CD4-positive, alpha-beta T cell treated with Interleukin-4 for 4 hours (primary cell): ENCODE measurements at regions not wholly inside any gene's neighbourhood (a gene's known extent, or its start where the extent isn't known, plus 50 kb on each side); places are given as distances from the start of the nearest gene placed in this dataset.
"Not testable (repeated sequence)": the region's sequence is repeated elsewhere in the genome, so short reads cannot be mapped to it uniquely, and the experiment has no call there.

Experiments used
- DNase-seq: peaks from one replicate; pipeline ENCODE4 v3.0.0-alpha.2; 2020

GRCh38 chr12:76292891-76293290, 55.3 kb downstream of the BBS10 start:
- not testable (repeated sequence) for DNase-seq

GRCh38 chr12:76292305-76292704, 55.9 kb downstream of the BBS10 start:
- DNase-seq: not testable (repeated sequence)

GRCh38 chr12:76290963-76291859, 57.0 kb downstream of the BBS10 start:
- no peak for DNase-seq

GRCh38 chr12:76288218-76288617, 60.0 kb downstream of the BBS10 start:
- DNase-seq: no peak

- no peak for DNase-seq
These were observed 63.1 kb downstream of the BBS10 start for GRCh38 chr12:76284816-76285750.

GRCh38 chr12:76282744-76283143, 65.5 kb downstream of the BBS10 start:
- no peak for DNase-seq

GRCh38 chr12:76277480-76277879, 70.7 kb downstream of the BBS10 start:
- no peak for DNase-seq

- no peak for DNase-seq
These were observed 71.6 kb downstream of the BBS10 start for GRCh38 chr12:76276499-76277151.

- DNase-seq: no peak
These were observed 72.6 kb downstream of the BBS10 start for GRCh38 chr12:76275511-76276093.

GRCh38 chr12:76274420-76275083, 73.7 kb downstream of the BBS10 start:
- no peak for DNase-seq

GRCh38 chr12:76272287-76272686, 75.9 kb downstream of the BBS10 start:
- DNase-seq: no peak

GRCh38 chr12:76270657-76271358, 77.4 kb downstream of the BBS10 start:
- DNase-seq: no peak

- no peak for DNase-seq
These were observed 79.9 kb downstream of the BBS10 start for GRCh38 chr12:76268267-76268666.

- DNase-seq: no peak
These were observed 81.4 kb downstream of the BBS10 start for GRCh38 chr12:76266797-76267196.

- no peak for DNase-seq
These were observed 82.6 kb downstream of the BBS10 start for GRCh38 chr12:76265424-76266180.

- no peak for DNase-seq
These were observed 83.6 kb downstream of the BBS10 start for GRCh38 chr12:76264611-76265012.

- DNase-seq: no peak
These were observed 84.5 kb downstream of the BBS10 start for GRCh38 chr12:76263696-76264095.

- DNase-seq: no peak
These were observed 87.8 kb downstream of the BBS10 start for GRCh38 chr12:76260390-76260748.

- DNase-seq: no peak
These were observed 88.4 kb downstream of the BBS10 start for GRCh38 chr12:76259660-76260389.

- no peak for DNase-seq
These were observed 89.1 kb downstream of the BBS10 start for GRCh38 chr12:76259106-76259505.
